ENCODE measurements at regions not wholly inside any gene's neighbourhood (a gene's known extent, or its start where the extent isn't known, plus 50 kb on each side); places are given as distances from the start of the nearest gene placed in this dataset.
"Not testable (repeated sequence)": the region's sequence is repeated elsewhere in the genome, so short reads cannot be mapped to it uniquely, and the experiment has no call there.

DNA sequence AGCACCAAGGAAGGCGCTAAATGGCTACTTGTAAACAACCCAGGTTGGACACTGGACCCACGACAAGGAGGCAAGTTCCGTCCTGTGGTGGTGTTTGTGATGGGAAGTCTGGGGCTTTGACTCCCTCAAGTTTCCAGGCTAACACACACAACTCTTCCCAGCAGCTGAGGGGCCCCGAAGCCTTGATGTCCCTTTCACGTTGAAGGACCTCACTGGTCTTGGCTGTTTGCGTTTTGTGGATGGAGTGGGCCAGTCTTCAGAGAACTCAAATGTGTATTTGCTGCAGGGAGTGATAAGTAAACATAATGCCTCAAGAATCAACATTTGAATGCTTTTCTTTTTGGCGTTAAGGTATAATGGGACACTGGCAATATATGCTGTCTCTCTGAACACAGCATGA, 199.2 kb downstream of the TM9SF2 start:
- DNase-seq (ENCODE audit: low spot score), result no peak

DNA sequence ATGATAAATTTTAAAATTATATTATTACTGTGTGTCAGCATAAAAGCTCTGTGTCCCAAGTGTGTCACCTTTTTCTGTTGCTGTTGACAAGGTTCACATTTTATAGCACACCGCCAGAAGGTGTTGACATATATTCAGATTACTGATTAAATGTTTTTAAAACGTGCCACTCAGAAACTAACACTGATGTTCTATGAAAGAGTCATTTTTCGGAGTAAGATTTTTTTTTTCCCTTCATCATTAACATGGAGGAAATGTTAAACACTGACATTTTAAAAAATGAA, 197.5 kb downstream of the TM9SF2 start:
- DNase-seq (ENCODE audit: low spot score), result no peak

DNA sequence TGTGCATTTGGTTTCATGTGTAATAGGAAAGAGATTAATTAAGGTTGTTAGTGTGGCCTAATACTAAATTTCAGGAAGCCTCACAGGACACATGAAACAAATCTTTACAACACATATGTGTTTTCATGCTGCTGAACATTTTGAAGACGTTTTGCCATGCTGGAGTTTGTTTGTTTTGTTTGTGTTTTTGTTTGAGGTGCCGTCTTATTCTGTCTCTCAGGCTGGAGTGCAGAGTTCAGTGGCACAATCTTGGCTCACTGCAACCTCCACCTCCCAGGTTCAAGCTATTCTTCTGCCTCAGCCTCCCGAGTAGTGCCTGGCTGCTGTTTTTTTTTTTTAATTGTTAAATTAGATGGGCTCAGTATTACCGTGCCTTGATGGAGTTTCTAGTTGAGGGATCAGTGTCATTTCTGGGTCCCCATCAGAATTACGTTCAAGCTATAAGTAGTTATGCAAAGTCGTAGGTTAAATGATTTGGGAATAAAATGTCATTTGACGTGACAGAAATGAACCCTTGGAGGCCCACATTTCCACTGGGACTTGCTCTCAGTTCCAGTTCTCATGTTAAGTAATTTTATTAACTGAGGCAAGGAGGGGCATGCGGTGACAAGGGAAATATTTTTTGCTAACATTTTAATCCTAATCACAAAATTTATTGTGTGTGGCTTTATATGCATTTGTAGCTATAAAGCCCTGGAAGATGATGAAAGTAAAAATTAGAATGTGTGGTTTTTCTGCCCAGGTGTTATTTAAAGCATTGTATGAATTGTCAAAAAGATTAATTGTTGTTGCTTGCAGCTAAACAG, 196.9 kb downstream of the TM9SF2 start:
- DNase-seq (ENCODE audit: low spot score), result no peak

DNA sequence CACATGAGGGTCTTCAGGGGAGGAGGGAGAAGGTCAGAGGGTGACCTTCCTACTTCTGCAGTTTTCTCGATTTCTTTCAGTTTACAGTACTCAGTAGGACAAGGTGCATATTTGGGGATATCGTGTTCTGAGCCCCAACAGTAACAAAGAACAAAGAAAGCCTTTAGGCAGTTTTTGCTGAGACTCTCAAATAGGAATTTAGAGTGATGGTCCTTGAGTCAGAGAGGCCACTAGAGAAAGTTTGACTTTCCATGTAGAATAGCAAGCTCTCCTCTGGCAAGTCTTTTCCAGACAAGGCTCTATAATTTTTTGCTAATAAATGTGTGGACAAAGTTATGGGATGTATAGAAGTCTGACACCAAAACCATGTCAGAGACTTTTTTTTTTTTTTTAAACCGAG, 194.6 kb downstream of the TM9SF2 start:
- DNase-seq (ENCODE audit: low spot score), result no peak

DNA sequence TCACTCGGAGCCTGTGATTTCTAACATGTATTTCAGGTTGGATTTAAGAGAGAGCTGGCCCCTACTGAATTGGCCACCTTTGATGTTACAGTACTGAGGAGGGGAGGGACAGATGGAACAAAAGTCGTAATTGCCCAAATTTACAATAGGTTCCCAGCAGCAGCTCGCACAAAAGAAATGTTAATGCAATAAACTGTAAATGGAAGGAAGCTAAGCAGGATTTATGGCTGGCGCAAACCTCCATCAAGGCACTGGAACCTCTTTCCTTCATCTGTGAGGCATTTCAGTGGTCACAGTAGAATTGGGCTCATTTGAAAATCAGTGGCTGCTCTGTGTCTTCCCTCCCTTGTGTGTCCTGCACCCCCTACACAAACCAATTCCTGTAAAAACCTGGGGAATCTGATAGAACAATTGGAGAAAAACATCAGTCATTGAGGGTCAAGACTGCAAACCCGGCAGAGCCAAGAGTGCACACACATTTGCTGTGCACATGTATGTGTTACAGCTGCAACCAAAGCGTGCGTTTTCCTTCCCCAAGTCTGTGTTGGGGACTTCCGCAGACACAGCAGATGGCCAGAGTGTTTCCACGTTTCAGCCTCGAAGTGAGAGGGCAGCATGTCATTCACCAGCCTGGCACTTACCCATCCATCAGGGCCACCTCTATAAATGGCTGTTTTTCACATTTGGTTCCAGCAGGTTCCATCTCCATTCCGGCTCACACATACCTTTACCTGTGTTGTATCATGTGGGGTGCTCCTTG, 192.8 kb downstream of the TM9SF2 start:
- no peak for DNase-seq (ENCODE audit: low spot score)

DNA sequence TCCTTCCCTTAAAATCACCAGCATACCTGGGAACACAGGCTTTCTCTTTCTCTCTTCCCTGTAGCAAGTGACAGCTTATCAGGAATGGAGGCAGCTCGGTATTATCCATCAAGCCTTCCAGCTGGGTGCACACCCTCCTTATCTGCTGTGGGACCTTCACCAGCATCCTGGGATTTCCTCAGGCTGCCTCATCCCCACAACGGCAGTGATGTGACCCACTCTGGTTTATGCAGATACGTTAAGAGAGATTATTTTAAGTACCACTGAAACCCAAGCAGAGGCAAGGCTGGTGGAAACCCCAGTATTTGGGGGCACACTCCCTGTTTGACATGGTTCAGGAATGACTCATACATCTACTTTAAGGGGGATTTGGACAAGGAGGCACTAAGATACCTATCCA, 192.1 kb downstream of the TM9SF2 start:
- DNase-seq (ENCODE audit: low spot score), result no peak

DNA sequence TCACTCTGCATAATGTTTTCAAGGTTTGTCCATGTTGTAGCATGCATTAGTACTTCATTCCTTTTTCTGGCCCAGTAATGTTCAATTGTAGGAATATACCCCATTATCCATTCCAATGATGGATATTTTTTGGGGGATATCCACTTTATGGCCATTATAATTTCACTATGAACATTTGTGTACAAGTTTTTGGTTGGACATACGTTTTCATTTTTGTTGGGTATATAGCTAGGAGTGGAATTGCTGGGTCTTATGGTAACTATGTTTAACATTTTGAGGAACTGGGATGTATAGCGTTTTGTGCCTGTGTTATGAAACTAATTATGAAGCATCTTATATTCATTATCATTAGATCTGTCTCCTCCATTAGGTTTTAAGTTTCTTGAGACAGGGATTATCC, 191.6 kb downstream of the TM9SF2 start:
- DNase-seq (ENCODE audit: low spot score), result no peak

DNA sequence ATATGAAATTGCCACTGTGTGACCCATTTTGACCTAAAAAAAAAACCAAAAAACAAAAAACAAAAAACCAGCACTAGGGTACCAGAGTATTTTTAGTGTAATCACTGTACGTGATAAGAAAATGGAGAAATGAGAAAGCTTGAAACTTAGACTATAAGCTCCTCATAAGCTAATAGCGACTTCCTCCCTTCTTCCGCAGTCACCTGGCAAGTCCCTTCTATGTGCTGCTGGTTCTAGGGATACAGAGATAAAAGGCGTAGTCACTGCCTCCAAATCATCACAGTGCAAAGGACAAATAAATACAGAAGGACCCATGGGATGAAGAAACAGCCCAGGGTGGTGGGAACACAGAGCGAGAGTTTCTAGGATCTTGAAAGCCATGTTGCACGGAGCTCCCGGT, 190.3 kb downstream of the TM9SF2 start:
- no peak for DNase-seq (ENCODE audit: low spot score)

DNA sequence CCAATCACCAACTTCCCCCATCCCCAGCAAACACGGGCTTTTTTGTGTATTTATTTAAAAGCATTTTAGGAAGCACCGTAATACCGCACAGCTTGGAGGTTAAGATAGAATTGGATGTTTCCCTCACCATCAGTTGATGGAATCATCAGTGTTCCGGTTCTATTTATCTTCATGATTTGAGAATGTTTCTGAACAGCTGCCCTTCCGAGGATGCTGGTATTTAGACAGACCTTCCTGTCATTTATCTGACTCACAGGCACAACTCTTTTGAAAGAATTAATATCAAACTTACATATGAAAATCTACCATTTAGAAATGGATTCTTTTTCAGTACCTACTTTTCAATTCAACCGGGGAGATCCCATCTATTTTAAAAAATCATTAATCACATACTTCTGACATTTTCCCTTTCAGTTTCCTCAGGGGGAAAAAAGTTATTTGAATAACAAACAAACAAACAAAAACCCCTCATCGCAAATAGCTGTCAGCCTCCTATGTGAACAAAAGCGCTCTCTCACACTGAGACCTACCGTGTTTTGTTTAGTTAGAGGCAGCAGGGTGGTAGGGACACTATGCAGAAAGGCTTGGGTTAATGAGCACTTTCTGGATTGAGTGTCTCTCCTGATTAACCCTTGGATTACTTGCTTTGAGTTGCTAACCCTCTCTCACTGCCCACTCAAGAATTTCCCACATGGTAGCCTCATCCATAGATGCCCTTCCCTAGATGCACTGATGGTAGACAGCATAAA, 189.3 kb downstream of the TM9SF2 start:
- DNase-seq (ENCODE audit: low spot score), result no peak

DNA sequence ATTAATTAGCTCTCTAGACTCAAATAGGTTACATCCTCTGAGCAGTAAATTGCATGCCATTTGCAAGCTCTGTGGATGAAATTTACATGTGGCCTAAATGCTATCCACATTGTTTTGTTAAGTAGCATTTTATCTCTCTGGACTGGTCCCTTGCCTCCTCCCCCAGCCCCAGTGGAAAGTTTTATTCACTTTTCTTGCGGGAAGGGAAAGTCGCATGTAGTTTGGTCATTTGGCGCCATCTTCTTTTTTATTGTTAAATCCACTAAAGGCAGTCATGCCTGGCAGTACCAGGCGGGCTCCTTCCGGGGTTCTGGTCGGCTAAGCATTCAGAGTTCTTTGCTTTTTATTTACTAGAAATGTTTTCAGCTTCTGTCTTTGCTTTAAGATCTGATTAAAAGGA, 188.7 kb downstream of the TM9SF2 start:
- no peak for DNase-seq (ENCODE audit: low spot score)

DNA sequence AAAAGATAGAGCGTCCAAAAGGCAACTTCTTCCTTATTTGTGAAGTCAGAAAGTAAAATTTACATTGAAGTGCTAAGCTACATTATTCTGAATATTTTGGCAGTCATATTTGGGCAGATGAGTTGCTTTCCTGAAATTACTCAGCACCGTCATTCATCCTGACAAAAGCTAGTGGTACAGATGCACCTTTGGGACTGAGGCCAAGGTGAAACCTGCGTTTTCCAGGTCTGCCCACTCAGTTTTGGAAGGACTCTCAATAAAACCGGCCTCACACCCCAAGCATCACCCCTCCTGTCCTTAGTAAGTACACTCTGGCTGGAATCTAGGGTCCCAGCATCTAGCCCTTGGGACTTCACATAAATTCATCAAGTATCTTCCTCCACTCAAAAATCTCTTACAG, 187.5 kb downstream of the TM9SF2 start:
- no peak for DNase-seq (ENCODE audit: low spot score)

DNA sequence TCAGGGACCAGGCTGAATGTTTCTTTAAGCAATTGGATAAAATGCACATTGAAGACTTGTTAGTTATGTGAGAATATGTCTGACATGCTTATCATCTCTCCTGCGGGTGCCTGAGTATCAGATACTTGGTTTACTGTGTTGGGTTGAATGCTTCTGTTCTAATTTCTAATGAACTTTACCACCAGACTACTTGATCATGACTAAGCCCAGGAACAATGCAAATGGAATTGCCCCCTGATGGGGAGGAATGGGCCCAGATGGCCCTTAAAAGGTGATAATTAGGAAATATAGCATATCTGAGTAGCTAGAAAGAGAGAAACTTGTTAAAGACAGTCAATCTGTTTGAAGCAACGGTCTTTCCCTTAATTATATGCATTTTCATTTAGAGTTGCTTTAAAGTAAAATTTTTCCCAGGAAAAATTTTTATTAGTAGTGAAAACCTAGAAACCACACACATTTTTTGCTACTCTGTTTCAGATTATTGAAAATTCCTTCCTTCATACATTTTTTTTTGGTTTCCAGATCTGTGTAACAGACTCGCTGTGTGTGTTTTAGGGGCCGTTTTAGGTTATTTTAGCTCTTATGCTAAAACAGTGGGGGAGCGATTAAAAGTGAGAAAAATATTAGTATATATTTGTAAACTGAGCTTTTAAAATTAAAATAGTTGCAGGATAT, 186.6 kb downstream of the TM9SF2 start:
- no peak for DNase-seq (ENCODE audit: low spot score)

DNA sequence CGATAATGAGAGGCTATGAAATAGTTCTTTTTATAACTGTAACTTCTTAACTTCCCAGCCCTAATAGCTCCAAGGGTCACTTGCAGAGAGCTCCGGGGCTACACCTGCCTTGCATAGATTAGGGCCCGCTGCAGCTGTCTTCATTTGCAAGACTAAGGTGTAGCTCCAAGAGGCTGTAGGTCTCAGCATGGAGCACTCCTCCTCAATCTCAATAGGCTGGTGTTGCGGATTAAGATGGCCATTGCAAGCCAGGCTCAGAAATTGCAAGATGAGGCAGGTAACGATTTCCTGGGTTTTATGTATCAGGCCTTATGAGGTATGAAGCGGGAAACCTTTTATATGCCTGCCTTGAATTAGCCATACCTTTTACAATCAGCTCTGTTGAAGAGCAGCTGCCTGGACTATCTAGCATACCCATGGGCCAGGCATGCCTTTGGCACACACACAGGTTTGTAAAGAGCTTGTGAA, 185.7 kb downstream of the TM9SF2 start:
- no peak for DNase-seq (ENCODE audit: low spot score)

DNA sequence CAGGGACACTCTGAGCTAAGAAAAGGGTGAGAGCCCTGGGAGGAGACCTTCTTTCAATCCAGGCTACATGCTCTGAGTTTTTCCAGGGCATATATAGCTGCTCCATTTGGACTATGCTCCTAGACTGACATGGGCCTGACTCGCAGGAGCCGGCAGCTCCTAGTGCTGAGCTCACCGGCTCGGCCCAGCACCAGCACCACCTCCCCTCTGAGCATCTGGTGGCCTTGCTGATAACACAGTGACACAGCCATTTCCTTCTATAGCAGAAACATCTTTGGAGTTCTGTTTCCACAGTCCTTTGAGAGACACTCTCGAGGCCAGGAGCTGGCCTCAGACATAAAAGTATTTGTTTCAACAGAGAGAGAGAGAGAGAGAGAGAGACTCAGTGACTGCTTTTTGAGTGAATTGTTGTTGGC, 184.9 kb downstream of the TM9SF2 start:
- DNase-seq (ENCODE audit: low spot score), result no peak

DNA sequence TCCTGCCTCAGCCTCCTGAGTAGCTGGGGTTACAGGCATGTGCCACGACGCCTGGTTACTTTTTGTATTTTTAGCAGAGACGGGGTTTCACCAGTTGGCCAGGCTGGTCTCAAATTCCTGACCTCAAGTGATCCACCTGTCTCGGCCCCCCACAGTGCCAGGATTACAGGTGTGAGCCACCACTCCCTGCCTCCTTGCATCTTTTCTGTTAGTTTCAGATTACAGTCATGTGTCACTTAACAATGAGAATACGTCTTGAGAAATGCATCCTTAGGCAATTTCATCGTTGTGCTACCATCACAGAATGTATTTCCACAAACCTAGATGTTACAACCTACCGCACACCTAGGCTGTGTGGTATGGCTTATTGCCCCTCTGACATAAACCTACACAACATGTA, 180.4 kb downstream of the TM9SF2 start:
- no peak for DNase-seq (ENCODE audit: low spot score)

DNA sequence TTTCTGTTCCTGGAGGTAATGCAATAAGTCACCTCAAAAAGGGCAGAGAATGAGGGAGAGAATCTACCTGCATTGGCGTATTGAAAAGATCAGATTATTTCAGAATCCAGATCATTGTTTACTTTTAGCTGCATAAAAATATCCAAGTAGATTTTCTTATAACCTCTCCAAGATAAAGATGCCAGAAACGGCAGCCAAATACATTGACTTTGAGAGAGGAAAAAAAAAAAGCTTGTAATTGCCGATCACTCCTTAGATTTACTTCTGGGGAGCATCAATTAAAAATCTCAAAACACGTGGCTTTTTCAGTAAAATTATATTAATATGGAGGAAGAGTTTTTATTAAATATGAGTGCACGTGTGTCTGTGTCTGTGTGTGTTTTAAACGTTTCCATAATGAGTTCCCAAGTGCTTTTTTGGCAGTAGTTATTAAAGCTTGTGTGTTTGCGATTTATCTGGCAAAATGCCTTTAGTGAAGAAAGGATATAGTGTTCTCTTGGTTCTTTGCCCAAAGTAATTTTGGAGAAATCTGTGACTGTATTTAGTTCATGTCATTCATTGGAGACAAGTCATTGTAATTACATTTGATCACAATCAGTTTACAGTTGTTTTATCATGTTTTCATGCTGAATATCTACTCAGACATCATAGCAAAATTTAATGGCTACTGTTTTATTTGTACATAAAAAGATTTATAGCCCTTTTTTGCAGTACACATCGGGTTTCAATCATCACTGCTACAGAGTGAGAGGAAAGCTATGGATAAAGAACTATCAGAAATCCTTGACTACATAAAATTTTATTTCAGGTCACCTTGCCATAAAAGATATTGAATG, 176.1 kb downstream of the TM9SF2 start:
- no peak for DNase-seq (ENCODE audit: low spot score)

DNA sequence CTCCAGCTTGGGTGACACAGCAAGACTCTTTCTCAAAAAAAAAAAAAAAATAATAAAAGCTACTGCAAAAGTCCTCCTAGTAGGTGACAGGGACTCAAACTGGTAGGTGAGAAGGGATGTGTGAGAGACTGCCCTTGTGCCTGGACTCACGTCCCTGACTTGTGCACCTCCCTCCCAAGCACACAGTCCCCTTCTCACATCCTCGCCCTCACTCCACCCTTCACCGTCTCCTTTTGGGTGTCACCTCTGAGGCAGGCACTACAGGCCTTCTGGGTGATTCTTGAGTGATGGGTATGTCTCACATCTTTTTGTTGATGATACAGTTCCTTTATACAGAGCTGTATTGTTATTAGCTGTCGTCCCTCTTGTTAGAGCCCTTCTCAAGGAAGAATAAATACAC, 170.5 kb downstream of the TM9SF2 start:
- DNase-seq (ENCODE audit: low spot score), result no peak

DNA sequence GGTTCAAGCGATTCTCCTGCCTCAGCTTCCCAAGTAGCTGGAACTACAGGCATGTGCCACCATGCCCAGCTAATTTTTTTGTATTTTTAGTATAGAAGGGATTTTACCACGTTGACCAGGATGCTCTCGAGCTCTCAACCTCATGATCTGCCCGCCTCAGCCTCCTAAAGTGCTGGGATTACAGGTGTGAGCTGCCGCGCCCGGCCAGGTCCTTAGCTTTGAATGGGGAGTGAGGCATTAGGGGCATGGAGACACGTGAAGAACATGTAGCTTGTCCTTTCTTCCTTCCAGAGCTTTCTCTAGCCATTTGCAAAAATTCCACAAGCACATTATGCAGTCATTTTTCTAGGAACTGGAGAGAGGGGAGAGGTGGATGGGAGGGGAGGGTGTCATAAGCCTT, 167.8 kb downstream of the TM9SF2 start:
- not testable (repeated sequence) for DNase-seq (ENCODE audit: low spot score)

DNA sequence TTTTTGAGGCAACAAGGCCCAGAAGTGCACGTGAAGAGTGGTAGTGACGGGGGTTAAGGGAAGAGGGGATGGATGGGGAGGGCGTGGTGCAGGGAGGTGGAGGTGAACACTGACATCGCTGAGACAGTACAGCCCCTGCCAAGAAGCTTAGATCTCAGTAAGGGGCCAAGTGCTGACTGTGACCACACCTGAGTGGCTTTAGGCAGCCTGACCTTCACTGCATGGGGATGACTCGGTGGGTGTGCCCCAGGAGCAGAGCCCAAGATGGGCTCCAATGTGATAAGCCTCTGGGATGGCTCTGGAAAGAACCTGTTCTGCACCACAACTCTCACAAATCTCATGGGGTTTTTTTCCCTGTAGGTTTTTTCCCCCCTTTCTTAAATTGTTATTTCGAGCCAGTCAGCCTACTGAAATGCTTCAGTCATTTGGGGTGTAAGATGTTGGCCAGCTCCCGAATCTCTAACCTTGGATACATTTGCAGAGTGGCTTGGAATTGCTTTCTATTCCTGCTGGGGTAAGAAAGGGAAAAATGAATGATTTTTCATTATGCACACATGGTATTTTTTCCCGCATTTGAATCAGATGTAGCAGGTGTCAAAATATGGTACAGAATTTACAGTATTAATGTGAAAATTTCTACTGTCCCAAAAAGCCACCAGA, 165.0 kb downstream of the TM9SF2 start:
- DNase-seq (ENCODE audit: low spot score), result no peak

DNA sequence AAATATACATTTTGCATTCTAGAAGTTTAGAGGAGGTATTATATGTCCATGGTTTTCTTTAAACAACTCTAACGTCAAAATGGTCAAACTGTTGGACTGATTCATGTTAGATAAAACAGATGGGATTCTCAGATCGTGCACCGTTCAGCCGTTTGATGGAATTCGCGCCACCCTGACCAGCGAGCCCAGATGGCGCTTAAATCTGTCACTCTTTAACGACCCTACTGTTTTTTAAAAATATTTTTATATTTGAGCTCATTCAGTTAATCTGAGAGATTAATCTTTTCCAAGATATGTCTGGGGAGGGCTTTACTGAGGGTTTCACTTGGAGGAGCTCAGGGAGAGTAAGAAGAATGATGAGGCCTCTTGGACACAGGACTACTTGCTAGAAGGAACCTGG, 164.4 kb downstream of the TM9SF2 start:
- DNase-seq (ENCODE audit: low spot score), result no peak

DNA sequence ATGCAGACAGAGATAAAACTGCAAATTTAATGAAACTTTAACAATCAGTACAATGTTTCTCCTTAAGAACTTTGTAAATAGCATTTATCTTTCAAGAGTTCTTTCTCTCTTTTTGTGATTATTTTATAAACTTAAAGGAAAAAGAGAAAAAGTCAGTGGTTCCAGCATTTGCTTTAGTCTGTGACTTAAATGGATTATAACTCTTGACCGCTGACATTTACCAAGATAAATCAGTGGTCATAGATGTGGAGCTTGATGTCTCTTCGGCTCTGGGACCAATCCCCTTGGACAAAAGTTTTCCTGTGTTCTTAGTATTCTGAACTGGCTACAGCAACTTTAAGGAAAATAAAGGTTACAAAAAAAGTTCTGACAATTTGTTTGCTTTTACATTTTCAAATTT, 162.6 kb downstream of the TM9SF2 start:
- DNase-seq (ENCODE audit: low spot score), result no peak
